Endothelial cell of umbilical vein (primary cell): ENCODE measurements at regions not wholly inside any gene's neighbourhood (a gene's known extent, or its start where the extent isn't known, plus 50 kb on each side); places are given as distances from the start of the nearest gene placed in this dataset.
"Not testable (repeated sequence)": the region's sequence is repeated elsewhere in the genome, so short reads cannot be mapped to it uniquely, and the experiment has no call there.

Source experiments
- BruUV-seq: library from RNA; stranded (reverse); fragments of 400-500 nt; replicated peaks from 2 replicates; lab custom pipeline; 2021; lab: Mats Ljungman, UMichigan
- CTCF ChIA-PET: fragments of 300-600, 350-600 bp; sonication (Branson Sonifier 250); formaldehyde crosslinking; loops from one replicate; lab custom pipeline; 2021; ENCODE audit warnings: antibody characterized with exemption, inconsistent platforms; lab: Charles Lee
- POLR2A ChIA-PET: fragments of 300-600, 350-600 bp; sonication (Branson Sonifier 250); formaldehyde crosslinking; loops from one replicate; lab custom pipeline; 2021; ENCODE audit warnings: antibody characterized with exemption, inconsistent platforms; lab: Charles Lee
- DNase-seq: peaks from one replicate; pipeline ENCODE4 v3.0.0-alpha.2; 2011; ENCODE audit warnings: low read depth, low spot score
- FAIRE-seq: peaks from 2 replicates; lab custom pipeline; 2011; peaks lifted over from hg19 to GRCh38; lab: Jason Lieb, UNC
- H2AFZ ChIP-seq: 2 replicates; pipeline ENCODE4 v1.6.0; 2012; ENCODE audit warnings: low read depth, low read length, control low read depth, inconsistent platforms
- H3K27ac ChIP-seq: 2 replicates; pipeline ENCODE4 v1.5.1; 2011; ENCODE audit warnings: low read depth, mild to moderate bottlenecking, control low read depth, low read length, moderate library complexity; ENCODE audit not compliant: insufficient read depth
- H3K27me3 ChIP-seq, 2 experiments: 2 replicates each; pipeline versions ENCODE4 v1.6.0 to v1.6.1; 2011; ENCODE audit warnings: low read length in 2 of 2, mixed read lengths in 1 of 2; ENCODE audit not compliant: control insufficient read depth in 2 of 2, insufficient read depth in 2 of 2
- H3K36me3 ChIP-seq, 2 experiments: 2 replicates in 1 of 2; 3 replicates in 1 of 2; pipeline ENCODE4 v1.5.1; 2011; ENCODE audit warnings: low read length in 2 of 2, mild to moderate bottlenecking in 1 of 2, moderate library complexity in 1 of 2; ENCODE audit not compliant: control insufficient read depth in 2 of 2, insufficient read depth in 2 of 2; ENCODE audit errors: extremely low read depth in 1 of 2
- H3K4me1 ChIP-seq: 3 replicates; pipeline ENCODE4 v1.5.1; 2011; ENCODE audit warnings: mild to moderate bottlenecking, low read length; ENCODE audit not compliant: control insufficient read depth, insufficient read depth; ENCODE audit errors: extremely low read depth
- H3K4me2 ChIP-seq: 2 replicates; pipeline ENCODE4 v1.6.1; 2011; ENCODE audit warnings: low read length, control low read depth, mixed read lengths; ENCODE audit not compliant: insufficient read depth
- H3K4me3 ChIP-seq, 3 experiments: fragments of 200-600 bp in 1 of 3; sonication (generic), shearing (Covaris generic) in 1 of 3; replicated peaks in 1 of 3; 2 replicates each; pipeline ENCODE4 v1.5.1; 2011 to 2016; ENCODE audit warnings: control low read depth in 3 of 3, low read length in 3 of 3, mild to moderate bottlenecking in 2 of 3, inconsistent platforms in 1 of 3, low read depth in 1 of 3, moderate library complexity in 1 of 3; ENCODE audit not compliant: insufficient read depth in 1 of 3
- H3K79me2 ChIP-seq: 2 replicates; pipeline ENCODE4 v1.6.0; 2012; ENCODE audit warnings: low read length, inconsistent platforms; ENCODE audit not compliant: control insufficient read depth, insufficient read depth
- H3K9ac ChIP-seq: replicated peaks from 2 replicates; pipeline ENCODE3; 2011; ENCODE audit warnings: low read length, control low read depth; ENCODE audit not compliant: insufficient read depth; ENCODE audit errors: extremely low read depth
- H3K9me1 ChIP-seq: replicated peaks from 3 replicates; pipeline ENCODE4 v1.6.0; 2011; ENCODE audit warnings: mild to moderate bottlenecking, low read length; ENCODE audit not compliant: control insufficient read depth, insufficient read depth; ENCODE audit errors: extremely low read depth
- H3K9me3 ChIP-seq: replicated peaks from 2 replicates; pipeline ENCODE4 v1.5.1; 2012; ENCODE audit warnings: low read length, inconsistent platforms; ENCODE audit not compliant: control insufficient read depth, insufficient read depth
- H4K20me1 ChIP-seq: replicated peaks from 2 replicates; pipeline ENCODE3; 2011; ENCODE audit warnings: mild to moderate bottlenecking, low read length; ENCODE audit not compliant: control insufficient read depth, insufficient read depth; ENCODE audit errors: extremely low read depth
- FOS ChIP-seq: IDR thresholded peaks from 2 replicates; pipeline ENCODE4 v1.6.1; 2011; ENCODE audit warnings: mild to moderate bottlenecking, low read length, moderate library complexity, borderline replicate concordance; ENCODE audit not compliant: insufficient read depth
- POLR2A ChIP-seq: IDR thresholded peaks from 2 replicates; pipeline ENCODE4 v1.6.1; 2012; ENCODE audit warnings: low read depth, mild to moderate bottlenecking, control low read depth, low read length
- POLR2AphosphoS5 ChIP-seq: IDR thresholded peaks from 2 replicates; pipeline ENCODE4 v1.6.1; 2012; ENCODE audit warnings: low read depth, mild to moderate bottlenecking, control low read depth, low read length, moderate library complexity; ENCODE audit not compliant: insufficient read depth
- dilution Hi-C: fragments of 300-500 bp; cut with MboI; formaldehyde crosslinking; loops from one replicate; pipeline ENCODE4 v1.15.0; 2019; ENCODE audit warnings: low sequenced_read_pairs; ENCODE audit not compliant: extremely low pct_ligation_motif_present
- intact Hi-C: fragments of 100-400 bp; cut with micrococcal nuclease; formaldehyde crosslinking; loops from one replicate; pipeline ENCODE4 v1.10.0; 2022

GRCh38 chr10:28994802-28995201, 294.1 kb upstream of the LYZL1 start:
- H3K4me3 ChIP-seq, H3K4me2 ChIP-seq, BruUV-seq, DNase-seq, H3K27ac ChIP-seq, H4K20me1 ChIP-seq, H2AFZ ChIP-seq, H3K79me2 ChIP-seq, H3K27me3 ChIP-seq, H3K9me3 ChIP-seq, dilution Hi-C loops, FAIRE-seq, H3K4me1 ChIP-seq, POLR2A ChIA-PET, H3K36me3 ChIP-seq, H3K9ac ChIP-seq, H3K9me1 ChIP-seq: not testable (repeated sequence)
- CTCF ChIA-PET, result interaction anchor here (4.9 to 9.4 kb wide), 2 partner anchors 317 to 332 kb away, joined by 94 to 295 read pairs; partner anchors contain the start of gene BAMBI
- intact Hi-C loops, result loop anchor here (5.0 kb wide), 1 partner anchor 307 kb away; no protein-coding TSS in a partner anchor

- intact Hi-C loops (no loop called here), dilution Hi-C loops (no loop called here)
- H3K9me3 ChIP-seq, result no peaks in the 10 kb centered on the region
- DNase-seq, result no peak
- no peaks in the 10 kb centered on the region for H3K9me1 ChIP-seq
- BruUV-seq, result no TSS peak
- POLR2A ChIA-PET, result no interaction called here
- no peaks in the 10 kb centered on the region for H3K79me2 ChIP-seq
- TF ChIP-seq POLR2AphosphoS5 (no peak), POLR2A (no peak), FOS (no peak)
- peaks cover 3 to 6% of the 10 kb centered on the region in 2 experiments for H3K27me3 ChIP-seq
- no peak overlapping the region for H3K4me3 ChIP-seq
- no peak overlapping the region for H2AFZ ChIP-seq
- H4K20me1 ChIP-seq, result no peaks in the 10 kb centered on the region
- no peaks in the 10 kb centered on the region for H3K36me3 ChIP-seq
- no peak overlapping the region for H3K27ac ChIP-seq
- no peak overlapping the region for H3K9ac ChIP-seq
- CTCF ChIA-PET, result interaction anchor here (1.5 kb wide), 1 partner anchor 332 kb away, joined by 6 read pairs; no protein-coding TSS in a partner anchor
- no peak for FAIRE-seq
- H3K4me1 ChIP-seq, result no peaks in the 10 kb centered on the region
- H3K4me2 ChIP-seq, result no peak overlapping the region
Observed at GRCh38 chr10:28995497-28995896, 293.4 kb upstream of the LYZL1 start.
